ENCODE measurements at regions not wholly inside any gene's neighbourhood (a gene's known extent, or its start where the extent isn't known, plus 50 kb on each side); places are given as distances from the start of the nearest gene placed in this dataset.

DNA sequence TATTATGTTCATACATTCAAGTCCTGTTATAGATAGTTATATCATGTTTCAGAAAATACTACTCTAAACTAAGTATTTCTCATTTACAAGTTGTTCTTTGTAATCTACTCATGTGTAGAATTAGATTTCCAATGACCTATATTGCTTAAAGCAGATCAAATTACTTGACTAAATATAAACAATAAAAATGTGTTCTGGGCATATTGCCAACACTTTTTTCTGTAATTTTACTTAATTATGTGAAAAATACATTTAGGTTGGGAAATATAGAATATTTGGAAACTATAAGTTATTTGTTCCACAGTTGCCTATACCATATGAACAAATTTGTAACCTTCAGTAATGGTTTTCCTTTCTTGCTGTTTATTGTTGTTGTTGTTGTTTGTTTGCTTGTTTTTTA, 275.2 kb upstream of the PCDH9 start:
- Histone ChIP-seq H3K36me3 (no peaks in the 10 kb centered on the region), H3K4me1 (no peaks in the 10 kb centered on the region), H3K27ac (no peak overlapping the region), H3K27me3 (no peaks in the 10 kb centered on the region), H3K4me3 (no peak overlapping the region), H3K9me3 (no peaks in the 10 kb centered on the region)
- in situ Hi-C loops (cut with MboI; ENCODE audit: low pct_ligation_motif_present in 1 of 4, low pct_unique_long_range_greater_than_20kb in 1 of 4, low sequenced_read_pairs in 3 of 4), result no loop called here
- DNase-seq, result no peak
- intact Hi-C loops (cut with DNase I; ENCODE audit: low total_unique reads), result no loop called here
- TF ChIP-seq EP300 (IDR thresholded peaks at IDR 0.05; ENCODE audit: low read depth) (no peak), POLR2A (IDR thresholded peaks at IDR 0.05) (no peak), POLR2AphosphoS5 (IDR thresholded peaks at IDR 0.05) (no peak)
- TF ChIP-seq, protein P1, sequence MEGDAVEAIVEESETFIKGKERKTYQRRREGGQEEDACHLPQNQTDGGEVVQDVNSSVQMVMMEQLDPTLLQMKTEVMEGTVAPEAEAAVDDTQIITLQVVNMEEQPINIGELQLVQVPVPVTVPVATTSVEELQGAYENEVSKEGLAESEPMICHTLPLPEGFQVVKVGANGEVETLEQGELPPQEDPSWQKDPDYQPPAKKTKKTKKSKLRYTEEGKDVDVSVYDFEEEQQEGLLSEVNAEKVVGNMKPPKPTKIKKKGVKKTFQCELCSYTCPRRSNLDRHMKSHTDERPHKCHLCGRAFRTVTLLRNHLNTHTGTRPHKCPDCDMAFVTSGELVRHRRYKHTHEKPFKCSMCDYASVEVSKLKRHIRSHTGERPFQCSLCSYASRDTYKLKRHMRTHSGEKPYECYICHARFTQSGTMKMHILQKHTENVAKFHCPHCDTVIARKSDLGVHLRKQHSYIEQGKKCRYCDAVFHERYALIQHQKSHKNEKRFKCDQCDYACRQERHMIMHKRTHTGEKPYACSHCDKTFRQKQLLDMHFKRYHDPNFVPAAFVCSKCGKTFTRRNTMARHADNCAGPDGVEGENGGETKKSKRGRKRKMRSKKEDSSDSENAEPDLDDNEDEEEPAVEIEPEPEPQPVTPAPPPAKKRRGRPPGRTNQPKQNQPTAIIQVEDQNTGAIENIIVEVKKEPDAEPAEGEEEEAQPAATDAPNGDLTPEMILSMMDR (IDR thresholded peaks at IDR 0.05), result no peak

DNA sequence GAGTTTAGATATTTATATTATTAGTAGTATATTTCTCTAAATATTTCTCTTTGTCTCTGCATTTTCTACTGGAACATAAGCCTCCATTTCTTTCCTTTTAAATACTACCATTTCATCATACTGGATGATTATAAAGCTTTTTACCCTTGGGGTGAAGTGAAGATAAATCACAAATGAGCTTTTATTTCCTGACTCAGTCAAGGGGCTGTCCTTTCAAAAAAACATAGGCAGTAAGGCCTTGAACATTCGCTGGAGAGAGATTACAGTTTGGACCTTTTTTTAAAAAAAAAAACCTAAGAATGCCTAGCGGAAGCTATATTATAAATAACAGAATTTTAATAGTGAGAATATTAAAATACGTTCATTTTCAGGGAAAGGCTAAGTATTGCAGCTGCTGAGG, 268.8 kb upstream of the PCDH9 start:
- in situ Hi-C loops (cut with MboI; ENCODE audit: low pct_ligation_motif_present in 1 of 4, low pct_unique_long_range_greater_than_20kb in 1 of 4, low sequenced_read_pairs in 3 of 4) (no loop called here), intact Hi-C loops (cut with DNase I; ENCODE audit: low total_unique reads) (no loop called here)
- no peaks in the 10 kb centered on the region for H3K27me3 ChIP-seq
- DNase-seq, result no peak
- no peak overlapping the region for H3K27ac ChIP-seq
- no peaks in the 10 kb centered on the region for H3K4me1 ChIP-seq
- no peaks in the 10 kb centered on the region for H3K36me3 ChIP-seq
- H3K4me3 ChIP-seq, result no peak overlapping the region
- WGBS, 2 donors (ENCODE audit: low coverage in 1 of 2), result 76 to 79% methylated on average over 3 of the region's 3 CpGs
- no peaks in the 10 kb centered on the region for H3K9me3 ChIP-seq
- TF ChIP-seq POLR2A (IDR thresholded peaks at IDR 0.05) (no peak), EP300 (IDR thresholded peaks at IDR 0.05; ENCODE audit: low read depth) (no peak), POLR2AphosphoS5 (IDR thresholded peaks at IDR 0.05) (no peak)
- TF ChIP-seq, protein P1 (IDR thresholded peaks at IDR 0.05), result no peak

DNA sequence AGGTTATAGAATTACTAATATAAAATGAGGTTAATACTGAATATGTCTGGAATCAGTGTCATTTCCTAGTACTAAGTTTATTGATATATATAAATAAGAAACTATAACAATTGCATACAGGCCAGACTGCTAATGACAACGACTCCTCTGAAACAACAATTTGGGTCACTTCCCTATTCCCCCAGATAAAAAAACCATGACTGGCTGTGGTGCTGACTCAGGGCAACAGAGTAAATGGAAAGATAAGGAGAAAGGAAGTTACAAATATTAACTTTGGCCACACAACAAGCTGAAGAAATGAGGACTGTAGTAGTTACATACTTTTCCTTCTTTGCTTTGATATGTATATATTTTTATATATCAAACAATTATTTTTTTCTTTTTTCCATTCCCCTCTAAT, 263.7 kb upstream of the PCDH9 start:
- H3K4me1 ChIP-seq, result no peaks in the 10 kb centered on the region
- H3K36me3 ChIP-seq, result no peaks in the 10 kb centered on the region
- intact Hi-C loops (cut with DNase I; ENCODE audit: low total_unique reads), result no loop called here
- no peak for TF ChIP-seq POLR2A (IDR thresholded peaks at IDR 0.05)
- no peak for TF ChIP-seq POLR2AphosphoS5 (IDR thresholded peaks at IDR 0.05)
- TF ChIP-seq EP300 (IDR thresholded peaks at IDR 0.05; ENCODE audit: low read depth), result no peak
- TF ChIP-seq, protein P1 (IDR thresholded peaks at IDR 0.05), result no peak
- no peak overlapping the region for H3K27ac ChIP-seq
- no peaks in the 10 kb centered on the region for H3K9me3 ChIP-seq
- no peak overlapping the region for H3K4me3 ChIP-seq
- 13 to 23% methylated on average over 1 of the region's 1 CpG for WGBS, 2 donors (ENCODE audit: low coverage in 1 of 2)
- DNase-seq, result no peak
- H3K27me3 ChIP-seq, result no peaks in the 10 kb centered on the region
- in situ Hi-C loops (cut with MboI; ENCODE audit: low pct_ligation_motif_present in 1 of 4, low pct_unique_long_range_greater_than_20kb in 1 of 4, low sequenced_read_pairs in 3 of 4), result no loop called here

DNA sequence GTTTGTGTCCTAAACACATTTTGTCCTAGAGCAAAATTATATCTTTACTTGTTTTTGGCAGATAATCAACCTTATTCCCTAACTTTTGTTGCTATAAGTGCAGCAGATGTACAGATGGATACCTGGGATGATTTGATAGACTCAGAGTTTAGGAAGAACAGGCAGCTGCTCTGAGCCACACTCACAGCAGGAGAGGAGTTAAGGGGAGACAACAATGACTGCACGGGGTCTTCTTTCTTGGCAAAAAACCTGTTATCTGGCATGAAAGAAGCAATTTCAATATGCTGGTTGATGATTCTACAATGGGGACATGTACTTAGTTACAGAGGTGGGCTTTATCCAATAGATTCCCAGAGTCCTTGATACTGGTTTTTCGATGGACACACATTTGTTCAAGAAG, 258.9 kb upstream of the PCDH9 start:
- Histone ChIP-seq H3K27ac (no peak overlapping the region), H3K4me1 (no peaks in the 10 kb centered on the region), H3K9me3 (no peaks in the 10 kb centered on the region), H3K36me3 (no peaks in the 10 kb centered on the region), H3K4me3 (no peak overlapping the region), H3K27me3 (no peaks in the 10 kb centered on the region)
- intact Hi-C loops (cut with DNase I; ENCODE audit: low total_unique reads), result no loop called here
- 60% methylated on average over 2 of the region's 2 CpGs; no CpG with 5 or more reads in 1 of the 2 donors for WGBS, 2 donors (ENCODE audit: low coverage in 1 of 2)
- TF ChIP-seq EP300 (IDR thresholded peaks at IDR 0.05; ENCODE audit: low read depth), result no peak
- no peak for TF ChIP-seq POLR2AphosphoS5 (IDR thresholded peaks at IDR 0.05)
- TF ChIP-seq, protein P1 (IDR thresholded peaks at IDR 0.05), result no peak
- TF ChIP-seq POLR2A (IDR thresholded peaks at IDR 0.05), result no peak
- no peak for DNase-seq
- in situ Hi-C loops (cut with MboI; ENCODE audit: low pct_ligation_motif_present in 1 of 4, low pct_unique_long_range_greater_than_20kb in 1 of 4, low sequenced_read_pairs in 3 of 4), result no loop called here

Data from transverse colon (tissue), 4 donors.